Fibroblast of the conjunctiva (primary cell): ENCODE measurements at regions not wholly inside any gene's neighbourhood (a gene's known extent, or its start where the extent isn't known, plus 50 kb on each side); places are given as distances from the start of the nearest gene placed in this dataset.

Experiments
- DNase-seq: peaks from one replicate; pipeline ENCODE4 v3.0.0-alpha.2; 2010; ENCODE audit warnings: low read depth

- DNase-seq = no peak
These were observed 61.0 kb downstream of the MRGPRX1 start for GRCh38 chr11:18878211-18878610.

- no peak for DNase-seq
These were observed 73.3 kb downstream of the MRGPRX1 start for GRCh38 chr11:18865951-18866350.

GRCh38 chr11:18865261-18865660, 73.7 kb upstream of the PTPN5 start:
- no peak for DNase-seq

GRCh38 chr11:18853086-18853720, 61.6 kb upstream of the PTPN5 start:
- DNase-seq = peak; percentile 3

GRCh38 chr11:18849406-18849805, 57.8 kb upstream of the PTPN5 start:
- DNase-seq = no peak

GRCh38 chr11:18844753-18845367, 53.3 kb upstream of the PTPN5 start:
- peak; percentile 4 for DNase-seq
